Esophagus squamous epithelium (tissue), 4 donors: ENCODE measurements at regions not wholly inside any gene's neighbourhood (a gene's known extent, or its start where the extent isn't known, plus 50 kb on each side); places are given as distances from the start of the nearest gene placed in this dataset.

ENCODE experiments used
- CTCF ChIP-seq, 6 experiments: fragments of 450-650 bp in 4 of 6; fragments of 200-600 bp in 2 of 6; sonication (generic) in 2 of 6; IDR thresholded peaks; one replicate each; pipeline ENCODE4 v1.5.1; 2016 to 2019; ENCODE audit warnings: antibody characterized with exemption in 6 of 6, mild to moderate bottlenecking in 4 of 6, moderate library complexity in 4 of 6
- POLR2A ChIP-seq, 4 donors: fragments of 450-650 bp; IDR thresholded peaks; one replicate each; pipeline ENCODE4 v1.6.1; 2017; ENCODE audit warnings: antibody characterized with exemption in 4 of 4, mild to moderate bottlenecking in 4 of 4, moderate library complexity in 3 of 4

GRCh38 chr2:187982668-187983067 lies 309.0 kb upstream of the GULP1 start:
- no peak for TF ChIP-seq POLR2A (IDR thresholded peaks at IDR 0.05)
- TF ChIP-seq CTCF (IDR thresholded peaks at IDR 0.05) = no peak
